Osteoblast (primary cell): ENCODE measurements at regions not wholly inside any gene's neighbourhood (a gene's known extent, or its start where the extent isn't known, plus 50 kb on each side); places are given as distances from the start of the nearest gene placed in this dataset.
A peak's percentile ranks its signal among the peaks of the same experiment; 100 is the strongest.

Experiments used
- DNase-seq: peaks from one replicate; pipeline ENCODE4 v3.0.0; 2011; ENCODE audit warnings: low spot score, mixed read lengths; ENCODE audit not compliant: insufficient read length; ENCODE audit errors: missing footprints
- H2AFZ ChIP-seq: 2 replicates; pipeline ENCODE4 v1.6.0; 2011; ENCODE audit warnings: mild to moderate bottlenecking, low read length
- H3K27ac ChIP-seq: 2 replicates; pipeline ENCODE4 v1.5.1; 2011; ENCODE audit warnings: mild to moderate bottlenecking, low read depth, low read length, moderate library complexity
- H3K27me3 ChIP-seq: 2 replicates; pipeline ENCODE4 v1.6.0; 2012; ENCODE audit warnings: mild to moderate bottlenecking, control low read depth, inconsistent platforms, low read length, moderate library complexity; ENCODE audit not compliant: insufficient read depth
- H3K36me3 ChIP-seq: 2 replicates; pipeline ENCODE4 v1.5.1; 2011; ENCODE audit warnings: mild to moderate bottlenecking, low read length, control low read depth, moderate library complexity; ENCODE audit not compliant: insufficient read depth
- H3K4me1 ChIP-seq: 2 replicates; pipeline ENCODE4 v1.5.1; 2011; ENCODE audit warnings: mild to moderate bottlenecking, low read length, control low read depth, moderate library complexity; ENCODE audit not compliant: insufficient read depth
- H3K4me2 ChIP-seq: 2 replicates; pipeline ENCODE4 v1.6.0; 2011; ENCODE audit warnings: mild to moderate bottlenecking, low read length; ENCODE audit not compliant: insufficient read depth
- H3K4me3 ChIP-seq: fragments of 200-600 bp; sonication (generic); 3 replicates; pipeline ENCODE4 v1.5.1; 2012; ENCODE audit warnings: mild to moderate bottlenecking, low read length, inconsistent platforms; ENCODE audit not compliant: insufficient read depth
- H3K79me2 ChIP-seq: 2 replicates; pipeline ENCODE4 v1.6.0; 2012; ENCODE audit warnings: mild to moderate bottlenecking, low read length, control low read depth, inconsistent platforms; ENCODE audit not compliant: insufficient read depth
- H3K9me3 ChIP-seq: 2 replicates; pipeline ENCODE4 v1.5.1; 2011; ENCODE audit warnings: low read depth, low read length, control low read depth
- H4K20me1 ChIP-seq: 2 replicates; pipeline ENCODE4 v1.6.0; 2012; ENCODE audit warnings: mild to moderate bottlenecking, low read length, control low read depth; ENCODE audit not compliant: insufficient read depth
- CTCF ChIP-seq: IDR thresholded peaks from 2 replicates; pipeline ENCODE4 v1.5.1; 2011; ENCODE audit warnings: mild to moderate bottlenecking, low read depth, low read length, moderate library complexity; ENCODE audit errors: extremely low read depth

- Histone ChIP-seq H3K9me3 (no peaks in the 10 kb centered on the region), H3K4me1 (no peaks in the 10 kb centered on the region), H2AFZ (no peak overlapping the region), H3K4me2 (no peak overlapping the region), H3K27ac (no peak overlapping the region), H3K4me3 (no peak overlapping the region), H3K36me3 (no peaks in the 10 kb centered on the region), H3K27me3 (no peaks in the 10 kb centered on the region), H3K79me2 (no peaks in the 10 kb centered on the region), H4K20me1 (no peaks in the 10 kb centered on the region)
- TF ChIP-seq CTCF = no peak
- DNase-seq = no peak
These were observed 106.7 kb downstream of the RAP2B start for GRCh38 chr3:153268564-153269279.

GRCh38 chr3:153269730-153270129 is 107.7 kb downstream of the RAP2B start:
- DNase-seq = no peak
- peaks cover 6% of the 10 kb centered on the region for H3K4me1 ChIP-seq
- H3K27me3 ChIP-seq = no peaks in the 10 kb centered on the region
- TF ChIP-seq CTCF = no peak
- no peaks in the 10 kb centered on the region for H3K9me3 ChIP-seq
- H2AFZ ChIP-seq = no peak overlapping the region
- H3K79me2 ChIP-seq = no peaks in the 10 kb centered on the region
- no peak overlapping the region for H3K27ac ChIP-seq
- no peak overlapping the region for H3K4me3 ChIP-seq
- H4K20me1 ChIP-seq = no peaks in the 10 kb centered on the region
- no peaks in the 10 kb centered on the region for H3K36me3 ChIP-seq
- no peak overlapping the region for H3K4me2 ChIP-seq

GRCh38 chr3:153273217-153273616 is 111.2 kb downstream of the RAP2B start:
- Histone ChIP-seq H3K36me3 (no peaks in the 10 kb centered on the region), H3K4me3 (no peak overlapping the region), H3K27me3 (no peaks in the 10 kb centered on the region), H3K79me2 (no peaks in the 10 kb centered on the region), H4K20me1 (no peaks in the 10 kb centered on the region), H3K9me3 (no peaks in the 10 kb centered on the region), H2AFZ (no peak overlapping the region), H3K4me1 (peaks cover 14% of the 10 kb centered on the region), H3K27ac (no peak overlapping the region), H3K4me2 (no peak overlapping the region)
- TF ChIP-seq CTCF = no peak
- no peak for DNase-seq

- no peak overlapping the region for H3K4me3 ChIP-seq
- peak overlapping the region; percentile 43 for H3K4me2 ChIP-seq
- H3K27ac ChIP-seq = peak overlapping the region; percentile 38
- H2AFZ ChIP-seq = no peak overlapping the region
- no peaks in the 10 kb centered on the region for H3K36me3 ChIP-seq
- no peaks in the 10 kb centered on the region for H4K20me1 ChIP-seq
- H3K27me3 ChIP-seq = no peaks in the 10 kb centered on the region
- DNase-seq = peak; percentile 92
- H3K79me2 ChIP-seq = no peaks in the 10 kb centered on the region
- H3K4me1 ChIP-seq = peaks cover 14% of the 10 kb centered on the region
- TF ChIP-seq CTCF = no peak
- no peaks in the 10 kb centered on the region for H3K9me3 ChIP-seq
These were observed 111.9 kb downstream of the RAP2B start for GRCh38 chr3:153273767-153274435.
